Brain microvascular endothelial cell (primary cell): ENCODE measurements at regions not wholly inside any gene's neighbourhood (a gene's known extent, or its start where the extent isn't known, plus 50 kb on each side); places are given as distances from the start of the nearest gene placed in this dataset.
"Not testable (repeated sequence)": the region's sequence is repeated elsewhere in the genome, so short reads cannot be mapped to it uniquely, and the experiment has no call there.

Source experiments
- DNase-seq: peaks from one replicate; pipeline ENCODE4 v3.0.0-alpha.2; 2020
- H3K27ac ChIP-seq: fragments of 250-450 bp; sonication (Bioruptor Pico); 2 replicates; pipeline ENCODE4 v1.5.1; 2020; ENCODE audit warnings: mild to moderate bottlenecking, moderate library complexity
- H3K27me3 ChIP-seq: fragments of 250-450 bp; sonication (Bioruptor Pico); replicated peaks from 2 replicates; pipeline ENCODE4 v1.5.1; 2020; ENCODE audit warnings: mild to moderate bottlenecking
- H3K36me3 ChIP-seq: fragments of 250-450 bp; sonication (Bioruptor Pico); replicated peaks from 2 replicates; pipeline ENCODE4 v1.5.1; 2020; ENCODE audit warnings: mild to moderate bottlenecking
- H3K4me3 ChIP-seq: 2 replicates; pipeline ENCODE4 v1.5.1; 2011; ENCODE audit warnings: low read depth, mild to moderate bottlenecking, control low read depth, low read length, moderate library complexity
- CTCF ChIP-seq: IDR thresholded peaks from 2 replicates; pipeline ENCODE4 v1.5.1; 2011; ENCODE audit warnings: low read depth, mild to moderate bottlenecking, moderate library complexity, low read length, control low read depth, inconsistent platforms; ENCODE audit errors: missing control alignments
- in situ Hi-C: cut with HindIII; loops from 2 replicates; pipeline ENCODE4 v1.10.0; 2017; ENCODE audit warnings: low sequenced_read_pairs, low pct_ligation_motif_present

- no peak for TF ChIP-seq CTCF
- no peak for DNase-seq
- H3K36me3 ChIP-seq = no peaks in the 10 kb centered on the region
- H3K27me3 ChIP-seq = no peaks in the 10 kb centered on the region
- in situ Hi-C loops = no loop called here
- no peak overlapping the region for H3K27ac ChIP-seq
- H3K4me3 ChIP-seq = no peak overlapping the region
Measured at GRCh38 chr2:84231478-84231877, 227.6 kb downstream of the SUCLG1 start.

GRCh38 chr2:84224121-84224520 lies 235.0 kb downstream of the SUCLG1 start:
- no peaks in the 10 kb centered on the region for H3K36me3 ChIP-seq
- no peak overlapping the region for H3K27ac ChIP-seq
- no peaks in the 10 kb centered on the region for H3K27me3 ChIP-seq
- TF ChIP-seq CTCF = no peak
- in situ Hi-C loops = no loop called here
- no peak overlapping the region for H3K4me3 ChIP-seq
- DNase-seq = no peak

GRCh38 chr2:84223191-84223590 lies 235.9 kb downstream of the SUCLG1 start:
- Histone ChIP-seq H3K27ac (no peak overlapping the region), H3K36me3 (no peaks in the 10 kb centered on the region), H3K27me3 (no peaks in the 10 kb centered on the region), H3K4me3 (no peak overlapping the region)
- no peak for TF ChIP-seq CTCF
- in situ Hi-C loops = no loop called here
- DNase-seq = peak; percentile 0

- H3K36me3 ChIP-seq, H3K4me3 ChIP-seq, in situ Hi-C loops, H3K27me3 ChIP-seq, H3K27ac ChIP-seq, DNase-seq: not testable (repeated sequence)
Measured at GRCh38 chr2:84221102-84221501, 238.0 kb downstream of the SUCLG1 start.

- Histone ChIP-seq H3K4me3 (no peak overlapping the region), H3K27me3 (no peaks in the 10 kb centered on the region), H3K36me3 (no peaks in the 10 kb centered on the region), H3K27ac (no peak overlapping the region)
- no peak for DNase-seq
- in situ Hi-C loops = no loop called here
- no peak for TF ChIP-seq CTCF
Measured at GRCh38 chr2:84217456-84217855, 241.6 kb downstream of the SUCLG1 start.

GRCh38 chr2:84214455-84214854 lies 244.6 kb downstream of the SUCLG1 start:
- H3K36me3 ChIP-seq = no peaks in the 10 kb centered on the region
- no peak overlapping the region for H3K4me3 ChIP-seq
- no peaks in the 10 kb centered on the region for H3K27me3 ChIP-seq
- no peak overlapping the region for H3K27ac ChIP-seq
- in situ Hi-C loops = no loop called here
- TF ChIP-seq CTCF = no peak
- no peak for DNase-seq
